ENCODE measurements at regions not wholly inside any gene's neighbourhood (a gene's known extent, or its start where the extent isn't known, plus 50 kb on each side); places are given as distances from the start of the nearest gene placed in this dataset.

DNA sequence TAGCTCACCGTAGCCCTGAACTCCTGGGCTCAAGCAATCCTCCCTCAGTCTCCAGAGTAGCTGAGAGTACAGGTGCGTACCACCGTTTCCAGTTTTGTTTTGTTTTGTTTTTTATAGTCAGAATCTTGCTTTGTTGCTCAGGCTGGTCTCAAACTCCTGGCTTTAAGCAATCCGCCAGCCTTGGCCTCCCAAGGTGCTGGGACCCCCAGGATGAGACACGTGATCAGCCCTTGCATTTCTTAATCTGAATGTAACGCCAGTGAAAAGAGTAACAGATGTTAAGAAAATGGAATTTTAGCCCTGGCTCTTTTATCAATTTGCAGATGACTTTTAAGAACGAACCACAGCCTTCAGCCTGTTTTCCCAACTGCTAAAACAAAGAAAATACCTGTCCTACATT is 451.3 kb downstream of the SHQ1 start:
- no peaks in the 10 kb centered on the region for H3K36me3 ChIP-seq
- H3K27ac ChIP-seq: no peak overlapping the region
- no peaks in the 10 kb centered on the region for H3K27me3 ChIP-seq
- no peak overlapping the region for H3K4me3 ChIP-seq
- TF ChIP-seq, protein P1, sequence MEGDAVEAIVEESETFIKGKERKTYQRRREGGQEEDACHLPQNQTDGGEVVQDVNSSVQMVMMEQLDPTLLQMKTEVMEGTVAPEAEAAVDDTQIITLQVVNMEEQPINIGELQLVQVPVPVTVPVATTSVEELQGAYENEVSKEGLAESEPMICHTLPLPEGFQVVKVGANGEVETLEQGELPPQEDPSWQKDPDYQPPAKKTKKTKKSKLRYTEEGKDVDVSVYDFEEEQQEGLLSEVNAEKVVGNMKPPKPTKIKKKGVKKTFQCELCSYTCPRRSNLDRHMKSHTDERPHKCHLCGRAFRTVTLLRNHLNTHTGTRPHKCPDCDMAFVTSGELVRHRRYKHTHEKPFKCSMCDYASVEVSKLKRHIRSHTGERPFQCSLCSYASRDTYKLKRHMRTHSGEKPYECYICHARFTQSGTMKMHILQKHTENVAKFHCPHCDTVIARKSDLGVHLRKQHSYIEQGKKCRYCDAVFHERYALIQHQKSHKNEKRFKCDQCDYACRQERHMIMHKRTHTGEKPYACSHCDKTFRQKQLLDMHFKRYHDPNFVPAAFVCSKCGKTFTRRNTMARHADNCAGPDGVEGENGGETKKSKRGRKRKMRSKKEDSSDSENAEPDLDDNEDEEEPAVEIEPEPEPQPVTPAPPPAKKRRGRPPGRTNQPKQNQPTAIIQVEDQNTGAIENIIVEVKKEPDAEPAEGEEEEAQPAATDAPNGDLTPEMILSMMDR (IDR thresholded peaks at IDR 0.05): no peak
- TF ChIP-seq POLR2A (IDR thresholded peaks at IDR 0.05): no peak
- intact Hi-C loops (cut with DNase I): no loop called here
- no peak for DNase-seq
- 92% methylated on average over 6 of the region's 7 CpGs for WGBS (ENCODE audit: insufficient coverage, low coverage, low lambda C conversion rate, missing lambda C conversion rate)
- no peaks in the 10 kb centered on the region for H3K9me3 ChIP-seq
- no peak for ATAC-seq
- H3K4me1 ChIP-seq: no peaks in the 10 kb centered on the region

DNA sequence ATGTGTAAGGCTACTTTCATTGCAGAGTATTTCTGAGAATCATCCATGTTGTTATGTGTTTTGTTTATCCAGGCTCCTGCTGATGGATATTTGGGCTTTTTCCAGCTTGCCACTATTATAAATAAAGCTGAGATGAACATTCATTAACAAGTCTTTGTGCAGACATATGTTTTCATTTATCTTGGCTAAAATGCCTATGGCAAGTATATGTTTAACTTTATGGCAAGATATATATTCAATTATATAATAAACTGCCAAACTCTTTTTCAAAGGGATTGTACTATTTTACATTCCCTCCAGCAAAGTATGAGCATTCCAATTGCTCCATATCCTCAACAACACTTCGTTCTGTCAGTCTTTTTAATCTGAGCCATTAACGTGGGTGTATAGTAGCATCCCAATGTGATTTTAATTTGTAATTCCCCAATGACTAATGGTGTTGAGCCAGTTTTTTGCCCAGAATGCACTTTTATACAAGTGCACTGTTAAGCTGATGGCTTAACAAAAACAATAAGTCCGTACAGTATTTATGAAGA is 452.4 kb downstream of the SHQ1 start:
- H3K27me3 ChIP-seq: no peaks in the 10 kb centered on the region
- intact Hi-C loops (cut with DNase I): no loop called here
- no peaks in the 10 kb centered on the region for H3K4me1 ChIP-seq
- DNase-seq (no peak), ATAC-seq (no peak)
- 69% methylated on average over 3 of the region's 3 CpGs for WGBS (ENCODE audit: insufficient coverage, low coverage, low lambda C conversion rate, missing lambda C conversion rate)
- no peaks in the 10 kb centered on the region for H3K36me3 ChIP-seq
- no peaks in the 10 kb centered on the region for H3K9me3 ChIP-seq
- no peak overlapping the region for H3K27ac ChIP-seq
- TF ChIP-seq, protein P1 (IDR thresholded peaks at IDR 0.05): no peak
- H3K4me3 ChIP-seq: no peak overlapping the region

DNA sequence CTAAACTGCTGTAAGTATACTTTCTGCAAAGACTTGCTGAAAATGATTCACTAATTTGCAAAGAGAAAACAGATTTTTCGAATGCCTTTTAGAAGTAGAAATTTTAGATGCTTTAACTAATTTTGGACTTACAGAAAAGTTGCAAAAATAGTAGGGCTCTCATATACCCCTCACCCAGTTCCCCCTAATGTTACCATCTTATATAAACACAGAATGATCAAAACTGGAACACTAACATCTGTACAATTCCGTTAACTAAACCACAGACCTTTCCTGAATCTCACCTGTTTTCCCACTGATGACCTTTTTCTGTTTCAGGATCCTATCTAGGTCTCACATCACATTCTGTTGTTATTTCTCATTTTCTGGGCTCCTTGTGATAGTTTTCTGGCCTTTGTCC is 454.8 kb downstream of the SHQ1 start:
- WGBS (ENCODE audit: insufficient coverage, low coverage, low lambda C conversion rate, missing lambda C conversion rate): 90% methylated on average over 2 of the region's 2 CpGs
- no peaks in the 10 kb centered on the region for H3K4me1 ChIP-seq
- H3K9me3 ChIP-seq: no peaks in the 10 kb centered on the region
- no peak overlapping the region for H3K27ac ChIP-seq
- DNase-seq (no peak), ATAC-seq (no peak)
- intact Hi-C loops (cut with DNase I): no loop called here
- TF ChIP-seq, protein P1 (IDR thresholded peaks at IDR 0.05): no peak
- no peak for TF ChIP-seq POLR2A (IDR thresholded peaks at IDR 0.05)
- no peak overlapping the region for H3K4me3 ChIP-seq
- H3K36me3 ChIP-seq: no peaks in the 10 kb centered on the region
- H3K27me3 ChIP-seq: no peaks in the 10 kb centered on the region

DNA sequence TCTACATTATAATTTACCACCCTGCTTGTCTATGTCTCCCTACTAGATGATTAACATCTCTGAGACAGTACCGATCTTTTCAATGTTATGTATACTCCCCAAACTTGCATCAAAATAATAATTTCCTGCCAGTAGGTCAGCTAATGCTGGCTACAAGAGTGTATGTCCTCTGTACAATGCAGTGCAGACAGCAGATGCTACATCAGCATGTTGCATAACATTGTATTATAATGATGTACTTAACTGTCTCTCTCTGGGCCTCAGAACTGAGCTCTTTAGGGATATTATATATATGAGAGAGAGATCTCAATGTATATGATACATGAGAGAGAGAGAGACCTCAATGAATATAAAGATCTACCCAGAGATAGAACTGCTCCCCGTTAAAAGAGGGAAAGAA is 456.6 kb downstream of the SHQ1 start:
- Histone ChIP-seq H3K4me1 (no peaks in the 10 kb centered on the region), H3K4me3 (no peak overlapping the region), H3K36me3 (no peaks in the 10 kb centered on the region), H3K27ac (no peak overlapping the region), H3K27me3 (no peaks in the 10 kb centered on the region), H3K9me3 (no peaks in the 10 kb centered on the region)
- TF ChIP-seq POLR2A (IDR thresholded peaks at IDR 0.05): no peak
- TF ChIP-seq, protein P1 (IDR thresholded peaks at IDR 0.05): no peak
- WGBS (ENCODE audit: insufficient coverage, low coverage, low lambda C conversion rate, missing lambda C conversion rate): 61% methylated on average over 2 of the region's 2 CpGs
- no peak for DNase-seq
- peak in 3 of 4 donors; percentile 40 to 48 (median 47) for ATAC-seq
- intact Hi-C loops (cut with DNase I): no loop called here

DNA sequence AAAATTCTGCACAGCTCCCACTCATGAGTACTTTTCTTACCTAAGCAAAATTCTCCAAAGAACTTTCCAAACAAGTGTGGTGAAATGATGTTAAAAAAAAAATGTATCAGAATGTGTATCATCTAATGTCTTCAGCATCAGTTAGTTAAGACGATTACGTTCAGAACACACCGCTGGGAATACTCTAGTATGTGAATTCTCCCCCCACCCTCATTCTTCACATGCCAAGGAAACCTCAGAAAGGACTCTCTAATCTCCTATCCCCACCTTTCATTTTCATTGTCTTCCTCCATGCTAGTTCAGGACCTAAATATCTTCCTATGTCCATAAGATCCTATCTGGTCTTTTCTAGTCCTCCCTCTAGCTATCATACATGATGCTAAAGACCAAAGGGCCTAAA is 457.4 kb downstream of the SHQ1 start:
- no peak for DNase-seq
- no peaks in the 10 kb centered on the region for H3K36me3 ChIP-seq
- H3K27ac ChIP-seq: no peak overlapping the region
- intact Hi-C loops (cut with DNase I): no loop called here
- 74% methylated on average over 3 of the region's 3 CpGs for WGBS (ENCODE audit: insufficient coverage, low coverage, low lambda C conversion rate, missing lambda C conversion rate)
- TF ChIP-seq POLR2A (IDR thresholded peaks at IDR 0.05): no peak
- TF ChIP-seq, protein P1 (IDR thresholded peaks at IDR 0.05): no peak
- no peak for ATAC-seq
- no peaks in the 10 kb centered on the region for H3K27me3 ChIP-seq
- H3K4me1 ChIP-seq: no peaks in the 10 kb centered on the region
- no peaks in the 10 kb centered on the region for H3K9me3 ChIP-seq
- H3K4me3 ChIP-seq: no peak overlapping the region

Measured in right lobe of liver (tissue), 6 donors.